GM18508 (cell line): ENCODE measurements at regions not wholly inside any gene's neighbourhood (a gene's known extent, or its start where the extent isn't known, plus 50 kb on each side); places are given as distances from the start of the nearest gene placed in this dataset.
"Not testable (repeated sequence)": the region's sequence is repeated elsewhere in the genome, so short reads cannot be mapped to it uniquely, and the experiment has no call there.

Source experiments
- ATAC-seq: cut with Tn5 transposase; IDR thresholded peaks from one replicate; pipeline ENCODE4 v1.9.1; 2021; ENCODE audit warnings: moderate number of reproducible peaks; ENCODE audit not compliant: insufficient read depth, unreplicated experiment

DNA sequence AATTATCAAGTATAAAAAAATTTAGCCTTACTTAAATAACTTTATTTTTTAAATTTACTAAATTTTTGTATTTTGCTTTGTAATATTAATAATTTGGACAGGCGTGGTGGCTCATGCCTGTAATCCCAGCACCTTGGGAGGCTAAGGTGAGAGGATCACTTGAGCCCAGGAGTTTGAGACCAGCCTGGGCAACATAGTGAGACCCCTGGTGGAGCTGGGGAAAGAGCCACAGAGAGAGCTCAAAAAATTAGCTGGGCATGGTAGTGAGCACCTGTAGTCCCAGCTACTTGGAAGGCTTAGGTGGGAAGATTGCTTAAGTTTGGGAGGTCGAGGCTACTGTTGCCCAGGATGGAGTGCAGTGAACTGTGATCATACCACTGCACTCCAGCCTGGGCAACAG is 143.5 kb downstream of the B3GNT2 start:
- ATAC-seq = no peak

DNA sequence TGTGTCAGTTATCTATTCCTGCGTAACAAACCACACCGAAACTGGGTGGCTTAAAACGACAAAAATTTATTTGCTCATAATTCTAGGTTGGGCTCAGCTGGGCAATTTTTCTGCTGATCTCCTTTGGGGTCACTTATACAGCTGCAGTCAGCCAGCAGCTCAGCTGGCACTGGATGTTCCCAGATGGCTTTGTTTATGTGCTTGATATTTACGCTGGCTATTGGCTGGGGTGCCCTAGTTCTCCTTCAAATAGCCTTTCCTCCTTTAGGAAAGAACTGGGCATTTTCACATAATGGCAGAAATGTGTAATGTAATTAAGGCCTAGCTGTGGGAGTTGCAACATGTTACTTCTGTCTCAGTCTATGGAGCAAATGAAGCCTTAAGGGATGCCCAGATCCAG is 142.2 kb downstream of the B3GNT2 start:
- ATAC-seq = no peak

DNA sequence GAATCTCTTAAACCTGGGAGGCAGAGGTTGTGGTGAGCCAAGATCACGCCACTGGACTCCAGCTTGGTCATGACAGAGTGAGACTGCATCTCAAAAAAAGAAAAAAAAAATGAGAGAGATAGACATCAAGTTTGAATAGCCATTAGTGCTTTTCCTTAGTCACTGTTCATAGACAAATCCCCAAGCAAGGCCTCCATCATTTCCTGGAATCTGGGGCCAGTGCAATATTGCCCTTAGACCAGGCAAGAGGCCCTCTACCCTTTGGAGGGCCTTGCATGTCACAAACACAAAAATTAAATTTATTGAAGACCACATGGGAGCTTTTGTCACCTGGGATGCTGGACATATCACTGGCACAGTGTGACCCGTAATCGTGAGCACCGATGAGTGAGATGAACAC is 141.5 kb downstream of the B3GNT2 start:
- no peak for ATAC-seq

DNA sequence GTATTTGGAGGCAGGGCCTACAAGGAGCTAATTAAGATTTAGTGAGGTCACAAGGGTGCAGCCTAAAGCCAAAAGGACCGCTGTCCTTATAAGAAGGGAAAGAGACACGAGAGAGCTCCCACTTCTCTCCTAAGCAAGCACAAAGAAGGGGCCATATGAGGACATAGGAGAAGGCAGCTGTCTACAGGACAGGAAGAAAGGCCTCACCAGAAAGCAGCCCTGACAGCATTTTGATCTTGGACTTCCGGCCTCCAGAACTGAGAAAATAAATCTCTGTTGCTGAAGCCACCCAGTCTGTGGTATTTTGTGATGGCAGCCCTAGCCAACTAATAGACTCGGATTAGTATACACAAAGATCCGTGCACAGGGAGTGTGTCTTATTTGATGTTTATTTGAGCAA is 139.7 kb downstream of the B3GNT2 start:
- no peak for ATAC-seq

DNA sequence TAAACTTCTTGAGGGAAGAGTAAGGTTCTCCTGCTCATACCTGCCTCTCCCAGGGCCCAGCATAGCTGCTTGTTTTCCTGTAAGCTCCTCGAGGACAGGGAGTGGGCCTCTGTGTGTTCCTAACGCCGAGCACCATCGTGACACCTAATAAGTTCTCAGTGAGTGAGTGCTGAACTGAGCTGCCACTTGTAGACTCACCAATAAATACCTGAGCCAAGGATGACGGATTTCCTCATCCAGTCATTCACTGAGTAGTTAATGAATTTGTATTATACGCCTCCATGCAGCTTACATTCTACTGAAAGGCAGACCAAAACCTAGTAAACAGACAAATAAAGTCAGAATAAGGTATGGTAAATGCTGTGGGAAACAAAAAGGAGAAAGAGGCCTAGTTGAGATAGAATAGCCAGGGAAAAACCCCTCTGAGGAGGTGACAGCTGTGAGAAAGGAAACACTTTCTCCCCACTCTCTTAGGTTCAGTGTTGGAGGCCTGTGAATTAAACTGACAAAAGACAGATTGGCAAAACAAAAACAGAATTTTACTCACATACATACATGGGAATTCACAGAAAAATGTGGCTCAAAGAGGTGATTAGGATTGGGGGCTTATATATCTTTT is 138.6 kb downstream of the B3GNT2 start:
- ATAC-seq = no peak

DNA sequence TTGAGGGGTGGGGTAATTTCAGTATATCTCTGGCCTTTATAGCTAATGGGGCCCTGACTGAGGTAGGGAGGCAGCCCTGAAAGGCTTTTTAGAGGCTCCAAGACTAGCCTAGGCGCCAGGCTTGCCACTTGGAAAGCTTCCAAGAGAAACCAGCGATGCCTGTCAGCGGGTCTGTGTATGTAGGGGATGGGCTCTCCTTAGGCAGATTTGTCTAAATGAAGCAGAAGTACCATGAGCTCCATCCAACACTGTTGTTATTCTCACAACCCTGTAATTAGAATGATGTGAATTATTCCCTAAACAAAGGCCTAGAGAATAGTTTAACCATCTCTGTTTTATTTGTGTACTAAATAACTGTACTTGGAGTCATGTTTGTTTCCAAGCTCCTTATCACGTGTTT is 138.1 kb downstream of the B3GNT2 start:
- ATAC-seq = no peak

DNA sequence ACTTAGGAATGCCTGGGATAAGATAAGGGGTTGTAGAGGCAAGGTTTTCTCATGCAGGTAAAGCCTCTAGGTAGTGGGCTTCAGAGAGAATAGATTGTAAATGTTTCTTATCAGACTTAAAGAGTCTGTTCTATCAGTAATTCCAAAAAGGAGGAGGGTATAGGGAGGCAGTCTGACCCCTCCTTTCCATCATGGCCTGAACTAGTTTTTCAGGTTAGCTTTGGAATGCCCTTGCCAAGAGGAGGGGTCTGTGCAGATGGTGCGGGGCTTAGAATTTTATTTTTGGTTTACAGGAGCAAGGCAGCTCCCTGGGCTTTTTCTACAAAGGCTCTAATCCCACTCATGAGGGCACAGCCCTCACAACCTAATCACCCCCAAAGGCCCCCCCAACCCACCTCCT is 135.0 kb downstream of the B3GNT2 start:
- ATAC-seq = no peak

DNA sequence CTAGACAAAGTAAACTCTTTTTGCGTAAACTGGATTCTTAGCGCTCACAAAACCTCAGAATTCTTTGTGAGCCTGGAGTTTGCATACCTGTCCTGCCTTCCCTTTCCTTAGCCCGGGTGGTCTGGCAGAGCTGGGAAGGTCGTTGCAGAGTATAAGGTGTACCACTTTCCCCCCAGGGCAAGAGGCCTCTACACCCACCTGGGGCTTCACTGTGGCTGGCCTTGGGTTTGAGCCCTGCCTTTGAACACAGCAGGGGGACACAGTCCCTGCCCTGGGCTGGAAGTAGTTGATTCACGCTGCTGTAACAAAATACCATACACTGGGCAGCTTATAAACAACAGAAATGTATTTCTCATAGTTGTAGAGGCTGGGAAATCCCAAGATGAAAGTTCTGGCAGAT is 133.9 kb downstream of the B3GNT2 start:
- ATAC-seq = no peak

DNA sequence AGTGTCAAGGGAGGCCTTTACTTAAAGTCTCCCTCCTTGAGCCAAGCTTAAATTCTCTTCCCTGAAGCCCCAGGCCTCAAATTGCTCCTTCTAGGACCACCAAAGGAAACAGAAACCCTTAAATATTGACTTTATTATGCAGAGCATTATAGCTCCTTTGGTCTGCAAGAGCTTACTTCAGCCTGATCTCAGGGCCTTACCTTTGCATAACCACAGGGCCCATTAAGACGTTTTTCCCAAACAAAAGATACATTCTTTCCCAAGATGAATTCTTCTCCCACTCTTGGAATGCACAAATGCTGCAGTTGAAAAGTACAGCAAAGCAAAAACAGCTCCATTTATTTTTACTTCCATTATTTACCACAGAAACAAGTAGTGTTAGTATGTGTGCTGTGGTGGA is 130.8 kb downstream of the B3GNT2 start:
- no peak for ATAC-seq

DNA sequence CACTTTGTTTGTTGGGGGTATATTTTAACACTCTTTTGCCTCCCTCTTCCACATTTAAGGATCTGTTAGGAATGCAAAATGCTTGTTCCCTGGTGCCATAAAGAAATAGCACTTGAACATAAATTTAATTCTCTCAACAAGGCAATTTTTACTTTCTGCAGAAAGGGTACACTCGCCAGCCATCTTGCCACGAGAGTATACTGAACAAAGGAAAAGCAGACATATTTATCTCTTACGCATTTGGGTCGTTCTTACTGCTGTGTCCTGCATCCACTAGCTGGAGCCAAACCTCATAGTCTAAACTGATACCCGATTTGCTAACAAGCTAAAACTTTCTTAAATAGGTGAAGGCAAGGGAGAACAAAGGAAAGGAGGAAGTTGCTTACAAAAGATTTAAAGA is 129.5 kb downstream of the B3GNT2 start:
- no peak for ATAC-seq

DNA sequence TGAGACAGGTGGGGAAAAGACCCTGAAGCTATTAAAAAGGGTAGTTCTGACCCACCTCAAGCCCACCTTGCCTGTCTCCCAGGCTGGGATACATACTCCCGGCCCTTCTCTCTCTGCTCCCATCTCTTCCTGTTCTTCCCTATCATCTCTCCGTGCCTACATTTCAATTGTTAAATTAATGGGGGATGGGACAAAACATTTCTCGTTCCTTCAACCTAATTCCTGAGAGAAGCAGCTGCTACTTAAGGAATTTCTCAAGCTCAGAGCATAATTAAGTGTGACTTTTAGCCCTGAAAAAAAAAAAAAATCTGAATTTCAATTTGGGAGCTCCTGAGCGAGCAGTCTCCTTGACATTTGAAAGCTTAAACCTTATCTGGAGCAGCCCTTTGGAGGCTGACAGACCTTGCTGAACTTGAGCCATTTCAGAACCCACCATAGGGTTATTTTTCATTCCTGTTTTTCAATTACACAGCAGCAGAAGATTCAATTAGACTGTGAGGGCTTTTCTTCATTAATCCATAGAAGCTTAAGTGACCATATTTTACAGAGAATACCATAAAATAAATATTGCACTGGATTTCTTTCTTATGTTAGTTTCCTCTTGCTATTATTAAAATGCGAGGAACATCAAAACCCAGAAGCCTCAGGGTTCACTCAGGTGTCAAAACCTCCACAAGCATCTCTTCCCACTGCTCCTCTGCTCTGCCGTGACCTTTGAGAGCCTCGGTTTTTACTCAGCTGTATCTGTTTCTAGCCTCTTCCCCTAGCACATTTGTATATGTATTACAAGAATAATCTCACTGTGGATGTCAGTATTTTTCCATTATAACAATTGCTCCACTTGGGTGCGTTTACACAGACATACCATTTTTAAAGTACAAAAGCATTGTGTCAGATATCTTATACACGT is 125.7 kb downstream of the B3GNT2 start:
- ATAC-seq = no peak

DNA sequence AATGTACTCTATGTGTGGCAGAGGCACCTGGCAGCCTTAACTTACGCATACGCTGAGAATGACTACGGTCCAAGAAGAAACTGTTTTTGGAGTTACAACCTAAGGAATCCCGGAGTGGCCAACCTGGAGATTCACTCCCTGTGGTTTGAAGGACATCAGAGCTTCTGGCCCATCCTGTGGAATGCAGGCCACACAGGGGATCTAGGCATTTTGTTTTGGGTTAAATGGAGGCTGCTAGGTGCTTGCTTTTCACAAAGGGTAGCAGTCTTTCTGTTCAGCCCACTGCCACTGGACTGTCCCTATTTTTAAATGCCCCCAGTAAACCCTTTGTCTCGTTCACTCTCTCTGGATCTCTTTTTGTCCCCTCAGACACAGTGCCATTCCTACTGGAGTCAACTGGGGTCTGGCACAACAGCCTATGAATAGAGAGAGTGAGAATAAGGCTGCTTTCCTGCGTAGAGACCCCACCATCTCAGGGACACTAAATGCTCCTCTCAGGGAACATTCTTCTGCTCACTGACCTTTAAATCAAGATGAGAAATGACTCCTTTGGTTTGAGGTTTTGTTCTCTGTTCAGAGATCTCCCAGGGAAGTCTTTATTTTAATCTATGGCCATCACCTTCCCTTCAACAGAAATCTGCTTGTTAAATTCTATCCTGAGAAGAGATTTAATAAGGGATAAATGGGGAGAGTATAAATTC is 124.9 kb downstream of the B3GNT2 start:
- ATAC-seq = no peak

DNA sequence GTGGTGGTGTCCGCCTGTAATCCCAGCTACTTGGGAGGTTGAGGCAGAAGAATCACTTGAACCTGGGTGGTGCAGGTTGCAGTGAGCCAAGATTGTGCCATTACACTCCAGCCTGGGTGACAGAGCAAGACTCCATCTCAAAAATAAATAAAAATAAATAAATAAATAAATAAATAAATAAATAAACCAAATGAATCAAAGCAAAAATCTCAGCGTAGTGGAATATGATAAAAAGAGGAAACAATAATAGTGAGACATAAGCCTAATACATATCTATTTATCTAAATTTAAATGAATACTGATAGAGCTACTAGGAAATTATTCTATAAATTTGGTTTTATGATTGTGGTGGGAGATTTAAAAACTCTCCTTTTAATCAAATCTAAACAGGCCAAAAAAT is 124.2 kb downstream of the B3GNT2 start:
- not testable (repeated sequence) for ATAC-seq

DNA sequence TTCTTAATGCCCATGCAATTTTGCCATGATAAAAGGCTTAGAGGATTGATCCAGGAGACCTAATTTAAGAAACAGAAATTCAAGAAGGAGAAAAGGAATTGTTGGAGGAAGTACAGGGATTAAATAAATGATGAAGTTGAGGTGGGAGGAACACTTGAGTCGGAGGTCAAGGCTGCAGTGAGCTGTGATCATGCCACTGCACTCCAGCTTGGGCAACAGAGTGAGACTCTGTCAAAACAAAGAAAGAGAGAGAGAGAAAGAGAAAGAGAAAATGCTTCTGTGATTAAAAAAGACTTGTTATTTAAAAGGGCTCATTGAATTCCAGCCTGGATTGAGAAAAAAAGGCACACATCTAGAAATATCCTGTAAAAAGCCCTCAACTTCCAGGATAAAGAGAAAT is 123.2 kb downstream of the B3GNT2 start:
- ATAC-seq = no peak

DNA sequence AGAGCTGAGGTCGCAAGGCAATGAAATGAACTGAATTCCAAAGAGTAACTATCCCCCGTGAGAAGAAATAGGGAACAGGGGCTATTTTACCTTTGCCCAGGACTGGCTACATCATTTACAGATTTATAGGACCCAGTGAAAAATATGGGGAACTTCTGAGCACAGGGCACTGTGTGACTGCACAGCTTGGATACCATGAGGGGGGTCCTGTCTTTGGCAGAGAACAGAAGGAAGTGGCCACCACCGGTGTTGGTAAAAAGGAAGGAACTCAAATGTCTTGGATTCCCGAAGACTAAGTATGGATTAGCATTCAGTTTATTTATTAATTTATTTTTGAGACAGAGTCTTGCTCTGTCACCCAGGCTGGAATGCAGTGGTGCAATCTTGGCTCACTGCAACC is 119.6 kb downstream of the B3GNT2 start:
- ATAC-seq = no peak

DNA sequence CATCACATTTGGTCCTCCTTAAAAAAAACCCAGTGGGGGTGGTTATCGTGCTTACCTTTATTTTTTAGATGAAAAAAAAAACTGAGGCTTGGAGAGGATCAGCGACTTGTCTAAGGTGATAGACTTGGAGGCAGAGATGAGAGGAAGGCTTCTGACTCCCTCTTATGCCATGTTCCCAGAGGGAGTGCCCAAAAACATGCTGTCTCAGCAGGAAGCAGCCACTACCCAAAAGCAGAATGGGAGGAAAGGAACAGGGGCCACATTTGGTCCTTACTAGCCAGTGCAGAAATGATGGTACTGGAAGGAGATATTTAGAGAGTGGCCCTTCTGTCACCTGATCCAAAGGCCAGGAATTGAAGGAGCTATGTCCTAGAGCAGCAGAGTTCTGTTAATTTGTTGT is 118.4 kb downstream of the B3GNT2 start:
- ATAC-seq = no peak

DNA sequence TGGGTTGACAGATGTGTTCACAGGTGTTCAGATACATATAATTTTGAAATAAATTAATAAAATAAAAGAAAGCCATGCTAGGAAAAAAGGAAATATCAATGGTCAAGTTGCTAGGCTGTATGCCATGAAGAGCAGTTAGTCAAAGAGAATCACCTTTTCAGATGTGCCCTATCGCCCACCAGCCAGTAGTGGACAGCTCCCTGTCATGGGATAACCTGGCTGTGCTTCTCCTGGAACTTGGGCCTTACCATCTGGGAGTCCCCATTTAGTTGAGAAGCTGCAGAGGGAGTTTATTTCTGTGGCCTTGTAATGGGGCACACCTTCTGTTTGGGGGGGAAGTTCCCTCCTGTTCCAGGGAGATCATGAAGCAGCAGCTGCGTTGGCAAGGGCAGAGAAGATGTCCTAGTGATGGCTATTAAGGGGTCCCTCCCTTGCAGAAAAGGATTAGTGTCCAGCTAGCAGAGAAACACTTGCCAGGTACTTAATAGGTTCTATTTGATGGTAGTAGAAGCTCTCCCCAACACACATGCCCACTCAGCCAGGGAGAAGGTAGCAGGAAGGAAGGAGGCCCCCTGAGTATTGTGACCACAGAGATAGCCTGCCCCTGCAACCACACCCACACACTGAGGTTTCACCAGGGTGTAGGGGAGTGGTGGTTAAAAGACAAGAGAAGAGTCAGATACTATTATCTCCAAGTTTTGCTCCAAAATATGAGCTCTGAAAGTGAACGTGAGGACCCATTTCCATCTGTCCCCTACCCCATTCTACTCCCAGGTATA is 117.7 kb downstream of the B3GNT2 start:
- ATAC-seq = no peak

DNA sequence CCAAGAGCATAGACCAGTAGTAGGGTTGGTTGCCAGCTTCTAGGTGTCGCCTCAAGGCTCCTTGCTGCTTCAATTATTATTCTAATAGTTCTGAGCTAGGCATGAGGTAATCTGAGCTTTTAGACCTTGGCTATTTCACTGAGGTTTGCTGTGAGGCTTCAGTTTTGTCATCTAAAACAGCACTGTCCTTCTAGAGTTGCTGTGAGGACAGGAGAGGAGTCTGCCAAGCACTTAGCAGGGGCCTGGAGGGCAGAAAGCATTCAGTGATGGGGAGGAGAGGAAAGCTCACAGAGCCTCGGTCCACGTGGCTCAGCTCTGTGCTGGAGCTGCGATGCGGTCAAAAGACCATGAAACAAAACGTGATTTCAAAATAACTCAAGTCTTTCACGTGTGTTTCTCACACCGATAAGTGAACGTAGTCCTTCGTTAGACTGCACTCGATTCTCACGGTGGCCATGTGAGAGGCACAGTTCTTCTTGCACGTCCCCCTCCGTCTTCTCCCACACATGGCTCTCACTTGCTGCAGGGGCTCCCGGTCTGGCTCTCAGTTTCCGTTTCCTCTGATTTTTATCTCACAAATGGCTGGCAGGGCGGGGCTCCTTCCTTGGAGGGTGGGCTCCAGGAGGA is 113.7 kb downstream of the B3GNT2 start:
- ATAC-seq = no peak

DNA sequence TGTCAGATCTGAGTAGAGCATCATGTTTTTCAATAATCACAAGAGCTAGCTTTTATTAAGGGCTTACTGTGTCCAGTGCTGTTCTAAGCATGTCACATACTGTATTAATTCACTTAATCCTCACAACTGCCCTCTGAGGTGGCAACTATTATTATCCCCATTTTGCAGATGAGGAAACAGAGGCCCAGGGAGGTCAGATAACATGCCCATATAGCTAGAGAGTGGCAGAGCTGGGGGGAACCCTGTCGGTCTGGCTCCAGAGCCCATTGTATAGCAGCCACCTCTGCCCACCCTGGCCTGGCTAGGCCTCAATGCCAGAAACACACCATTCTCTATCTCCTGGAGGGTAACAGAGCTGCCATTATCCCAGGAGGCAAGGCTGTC is 113.2 kb downstream of the B3GNT2 start:
- no peak for ATAC-seq
